HG03108 (cell line): ENCODE measurements at regions not wholly inside any gene's neighbourhood (a gene's known extent, or its start where the extent isn't known, plus 50 kb on each side); places are given as distances from the start of the nearest gene placed in this dataset.

ENCODE experiments used
- ATAC-seq: cut with Tn5 transposase; IDR thresholded peaks from one replicate; pipeline ENCODE4 v1.9.1; 2021; ENCODE audit warnings: moderate library complexity; ENCODE audit not compliant: unreplicated experiment

DNA sequence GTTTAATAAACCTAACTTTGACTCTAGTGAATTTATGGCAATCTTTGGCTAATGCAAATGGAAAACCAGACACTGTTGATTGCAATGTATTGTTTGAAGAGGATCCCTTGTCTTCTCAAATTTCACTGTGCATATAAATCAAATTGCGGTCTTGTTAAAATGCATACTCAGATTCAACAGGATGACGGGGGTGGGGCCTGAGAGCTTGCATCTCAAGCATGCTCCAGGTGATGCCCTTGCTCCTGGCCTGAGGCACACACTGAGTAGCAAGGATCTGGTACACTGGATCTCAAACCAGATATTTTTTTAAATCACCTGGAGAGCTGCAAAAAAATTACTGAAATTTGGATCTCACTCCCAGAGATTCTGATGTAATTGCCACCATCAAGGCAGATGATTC is 463.7 kb downstream of the DNAH5 start:
- ATAC-seq, result no peak

GRCh38 chr5:13478831-13479465 is 465.5 kb downstream of the DNAH5 start:
- no peak for ATAC-seq

GRCh38 chr5:13477118-13477737 is 467.3 kb downstream of the DNAH5 start:
- ATAC-seq, result no peak

GRCh38 chr5:13472842-13473241 is 471.6 kb downstream of the DNAH5 start:
- ATAC-seq, result no peak

GRCh38 chr5:13470975-13471374 is 473.5 kb downstream of the DNAH5 start:
- ATAC-seq, result no peak

DNA sequence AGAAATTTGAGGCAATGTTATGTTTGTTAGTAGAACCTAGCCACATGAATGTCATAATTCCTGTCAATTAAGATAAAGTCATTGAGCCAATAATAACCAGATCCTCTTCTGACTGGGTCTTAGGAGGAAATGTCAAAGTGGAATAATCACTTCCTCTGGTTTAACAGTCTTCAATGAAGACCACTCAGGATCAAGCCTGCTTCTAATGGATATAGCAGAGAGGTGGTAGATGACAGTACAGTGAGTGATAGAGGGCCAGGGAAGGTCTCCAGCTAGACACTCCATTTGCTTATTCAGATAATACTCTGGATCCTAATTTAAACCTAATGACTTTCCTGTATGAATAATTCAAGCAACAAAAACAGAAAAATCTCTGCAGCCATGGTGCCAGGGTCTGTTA is 474.2 kb downstream of the DNAH5 start:
- no peak for ATAC-seq

DNA sequence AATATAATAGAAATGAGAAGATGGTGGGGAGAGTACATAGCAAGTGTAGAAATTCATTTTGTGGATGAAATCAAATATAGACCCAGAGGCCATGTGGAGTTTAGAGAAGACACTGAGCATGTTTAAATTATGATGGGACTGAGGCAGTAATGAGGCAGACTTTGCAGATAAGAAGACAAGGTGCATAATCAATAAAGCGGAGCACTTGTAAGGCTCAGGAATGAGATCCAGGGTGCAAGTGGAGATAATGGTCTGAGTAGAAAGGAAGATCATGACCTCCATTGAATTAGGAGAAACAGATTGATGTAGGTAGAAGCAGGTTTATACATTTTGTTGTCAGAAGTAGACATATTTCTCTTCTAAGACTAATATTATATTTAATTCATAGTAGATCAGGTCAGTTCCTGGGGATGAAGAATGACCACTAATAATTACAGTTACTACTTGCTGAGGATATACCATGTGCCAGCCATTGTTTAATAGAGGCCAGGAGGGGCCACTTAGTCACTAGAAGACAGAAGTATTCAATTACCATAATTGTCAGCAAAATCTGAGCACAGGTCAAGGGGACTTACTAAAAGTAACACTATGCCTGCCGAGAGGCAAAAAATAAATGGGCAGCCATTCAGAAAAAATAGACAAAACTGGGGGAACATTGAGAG is 479.8 kb downstream of the DNAH5 start:
- no peak for ATAC-seq

- ATAC-seq, result no peak
These were observed 483.9 kb downstream of the DNAH5 start for GRCh38 chr5:13460587-13460986.

GRCh38 chr5:13454050-13454449 is 490.4 kb downstream of the DNAH5 start:
- no peak for ATAC-seq

DNA sequence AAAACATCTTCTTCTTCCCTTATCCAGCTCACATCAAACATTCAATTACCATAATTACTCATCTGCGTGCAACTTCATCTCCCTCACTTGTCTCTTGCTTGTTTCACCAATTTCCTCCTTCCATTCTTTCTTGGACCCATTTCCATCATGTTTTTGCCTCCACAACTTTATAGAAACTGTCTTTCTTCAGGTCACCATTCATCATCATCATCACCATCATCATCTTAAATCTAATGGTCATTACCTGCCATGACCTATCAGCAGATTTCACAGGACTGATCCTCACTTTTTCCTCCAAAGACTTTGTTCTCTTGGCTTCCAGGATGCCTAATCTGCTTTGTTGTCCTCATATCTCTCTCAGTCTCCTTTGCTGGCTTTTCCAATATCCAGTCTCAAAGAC is 495.6 kb downstream of the DNAH5 start:
- no peak for ATAC-seq

- no peak for ATAC-seq
These were observed 505.1 kb downstream of the DNAH5 start for GRCh38 chr5:13439430-13439829.

DNA sequence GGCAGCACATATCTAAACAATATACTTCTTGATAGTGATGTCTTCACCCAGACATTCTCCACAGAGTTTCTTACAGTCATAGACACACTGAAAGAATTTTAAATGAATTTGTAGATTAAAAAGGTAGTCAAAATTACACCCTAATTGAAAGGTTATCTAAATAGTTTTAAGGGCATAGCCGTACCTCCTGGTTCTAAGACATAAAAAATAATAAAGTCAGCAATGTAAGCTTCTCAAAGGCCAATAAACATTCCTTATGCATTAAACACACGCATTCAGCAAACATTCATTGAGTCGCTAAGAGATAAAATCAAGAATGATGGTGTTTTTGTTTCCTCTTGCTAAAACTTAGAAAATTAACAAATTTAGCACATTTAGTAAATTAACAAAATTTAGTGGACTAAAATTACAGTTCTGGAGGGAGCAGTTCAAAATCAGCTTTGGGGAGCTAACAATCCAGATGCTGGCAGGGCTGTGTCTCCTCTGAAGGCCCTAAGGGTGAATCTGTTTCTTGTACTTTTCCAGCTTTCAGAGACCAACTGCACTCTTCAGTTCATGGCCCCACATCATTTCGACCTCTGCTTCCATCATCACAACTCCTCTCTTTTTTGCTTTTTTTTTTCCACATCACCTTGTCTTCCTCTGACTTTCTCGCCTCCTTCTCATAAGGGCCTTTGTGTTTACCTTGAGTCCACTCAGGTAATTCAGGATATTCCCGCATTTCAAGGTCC is 516.5 kb downstream of the DNAH5 start:
- ATAC-seq, result no peak

DNA sequence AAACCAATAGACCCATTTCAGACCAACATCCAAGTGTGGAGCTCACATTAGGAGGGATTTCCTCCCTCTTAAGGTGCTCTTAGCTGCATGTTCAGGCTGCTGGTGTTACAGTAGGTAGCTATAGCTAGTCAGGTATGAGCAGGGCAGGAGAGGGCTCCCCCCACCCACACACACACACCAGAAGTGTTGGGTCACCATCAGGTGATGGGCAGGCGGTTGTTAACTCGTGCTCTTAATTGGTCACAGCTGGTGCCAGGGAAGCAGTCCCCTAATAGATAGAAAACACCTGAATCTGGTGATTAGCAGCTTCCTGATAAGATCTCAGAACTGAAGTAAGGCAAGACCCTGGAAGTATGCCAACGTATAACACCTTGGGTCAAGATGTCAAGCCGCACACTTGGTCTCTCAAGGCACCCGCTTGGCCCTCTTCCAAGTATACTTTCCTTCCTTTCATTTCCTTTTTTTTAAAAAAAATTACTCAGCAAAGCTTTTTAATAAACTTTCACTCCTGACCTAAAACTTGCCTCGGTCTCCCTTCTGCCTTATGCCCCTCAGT is 532.4 kb downstream of the DNAH5 start:
- no peak for ATAC-seq

DNA sequence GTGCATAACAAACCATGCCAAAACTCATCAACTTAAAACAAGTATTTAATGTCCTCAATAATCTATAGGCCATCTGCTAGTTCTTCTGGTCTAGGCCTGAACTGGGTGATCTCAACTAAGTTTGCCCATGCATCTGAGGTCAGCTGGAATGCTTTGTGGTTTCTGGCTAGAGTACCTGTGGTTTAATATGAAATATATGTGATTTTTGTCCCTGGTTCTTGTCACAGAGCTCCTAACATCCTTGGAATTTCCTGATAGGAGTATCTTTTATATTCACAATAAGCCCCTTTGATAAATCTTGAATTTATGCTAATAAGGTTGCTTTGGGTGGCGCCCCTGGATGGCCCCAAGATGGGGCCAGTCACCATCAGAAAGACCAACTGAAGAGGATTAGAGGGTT is 535.9 kb downstream of the DNAH5 start:
- ATAC-seq, result no peak

- no peak for ATAC-seq
These were observed 541.1 kb downstream of the DNAH5 start for GRCh38 chr5:13403351-13403750.

- no peak for ATAC-seq
These were observed 559.4 kb downstream of the DNAH5 start for GRCh38 chr5:13385066-13385465.

- ATAC-seq, result no peak
These were observed 562.3 kb downstream of the DNAH5 start for GRCh38 chr5:13382232-13382631.

DNA sequence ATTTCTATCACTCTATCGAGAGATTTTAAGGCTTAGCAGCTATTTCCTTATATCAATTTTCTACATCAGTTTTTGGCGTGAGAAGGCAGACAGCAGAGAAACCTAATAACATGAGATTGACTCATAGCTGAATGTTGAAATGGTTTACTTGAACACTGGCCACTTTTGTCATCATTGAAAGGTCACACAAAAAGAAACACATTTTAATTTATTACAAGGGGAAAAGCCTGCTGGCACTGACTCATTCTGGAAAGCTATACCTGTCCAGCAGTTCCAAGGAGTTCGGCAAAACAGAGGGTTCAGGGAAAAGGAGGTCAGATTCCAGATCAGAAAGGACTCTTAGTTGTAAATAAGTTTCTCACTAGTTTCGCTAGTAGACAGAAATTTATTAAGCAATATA is 566.4 kb downstream of the DNAH5 start:
- no peak for ATAC-seq

- ATAC-seq, result no peak
These were observed 585.1 kb downstream of the DNAH5 start for GRCh38 chr5:13359344-13359743.

- no peak for ATAC-seq
These were observed 586.1 kb downstream of the DNAH5 start for GRCh38 chr5:13358342-13358741.

GRCh38 chr5:13357929-13358328 is 586.6 kb downstream of the DNAH5 start:
- ATAC-seq, result no peak

GRCh38 chr5:13356226-13356625 is 588.3 kb downstream of the DNAH5 start:
- no peak for ATAC-seq
